ACC112 (cell line): ENCODE measurements at regions not wholly inside any gene's neighbourhood (a gene's known extent, or its start where the extent isn't known, plus 50 kb on each side); places are given as distances from the start of the nearest gene placed in this dataset.
"Not testable (repeated sequence)": the region's sequence is repeated elsewhere in the genome, so short reads cannot be mapped to it uniquely, and the experiment has no call there.

ENCODE experiments used
- H2AFZ ChIP-seq: fragments of 200-600 bp; sonication (generic); one replicate; pipeline ENCODE4 v1.6.0; 2017; ENCODE audit warnings: antibody characterized with exemption, low read length; ENCODE audit not compliant: unreplicated experiment
- H3K27ac ChIP-seq: fragments of 200-600 bp; sonication (generic); 2 replicates; pipeline ENCODE4 v1.5.1; 2014; ENCODE audit warnings: low read depth, mild to moderate bottlenecking, antibody characterized with exemption, low read length, moderate library complexity
- H3K27me3 ChIP-seq: fragments of 200-600 bp; sonication (generic); 2 replicates; pipeline ENCODE4 v1.6.1; 2014; ENCODE audit warnings: mild to moderate bottlenecking, antibody characterized with exemption, low read length, moderate library complexity, mixed read lengths; ENCODE audit not compliant: insufficient read depth
- H3K36me3 ChIP-seq: fragments of 200-600 bp; sonication (generic); 2 replicates; pipeline ENCODE4 v1.6.1; 2016; ENCODE audit warnings: mild to moderate bottlenecking, antibody characterized with exemption, low read length, moderate library complexity, mixed read lengths; ENCODE audit not compliant: insufficient read depth
- H3K4me1 ChIP-seq: fragments of 200-600 bp; sonication (generic); one replicate; pipeline ENCODE4 v1.6.1; 2016; ENCODE audit warnings: low read length, mixed read lengths; ENCODE audit not compliant: insufficient read depth, unreplicated experiment, control insufficient read depth
- H3K4me3 ChIP-seq: fragments of 200-600 bp; sonication (generic); 2 replicates; pipeline ENCODE4 v1.5.1; 2014; ENCODE audit warnings: mild to moderate bottlenecking, low read depth, low read length
- H3K79me2 ChIP-seq: fragments of 200-600 bp; sonication (generic); one replicate; pipeline ENCODE4 v1.6.0; 2016; ENCODE audit warnings: low read length; ENCODE audit not compliant: control insufficient read depth, unreplicated experiment, insufficient read depth

- H3K4me3 ChIP-seq: no peak overlapping the region
- no peaks in the 10 kb centered on the region for H3K79me2 ChIP-seq
- no peaks in the 10 kb centered on the region for H3K27me3 ChIP-seq
- no peak overlapping the region for H2AFZ ChIP-seq
- H3K4me1 ChIP-seq: peaks cover 18% of the 10 kb centered on the region
- no peaks in the 10 kb centered on the region for H3K36me3 ChIP-seq
- H3K27ac ChIP-seq: no peak overlapping the region
Observed at GRCh38 chr5:163916376-163916775, 411.0 kb downstream of the MAT2B start.

GRCh38 chr5:163916861-163917260, 411.4 kb downstream of the MAT2B start:
- H2AFZ ChIP-seq: no peak overlapping the region
- peaks cover 18% of the 10 kb centered on the region for H3K4me1 ChIP-seq
- no peaks in the 10 kb centered on the region for H3K36me3 ChIP-seq
- no peaks in the 10 kb centered on the region for H3K79me2 ChIP-seq
- H3K27me3 ChIP-seq: no peaks in the 10 kb centered on the region
- H3K4me3 ChIP-seq: no peak overlapping the region
- H3K27ac ChIP-seq: no peak overlapping the region

GRCh38 chr5:163917747-163918146, 412.3 kb downstream of the MAT2B start:
- Histone ChIP-seq H3K79me2 (no peaks in the 10 kb centered on the region), H2AFZ (no peak overlapping the region), H3K4me3 (no peak overlapping the region), H3K27me3 (no peaks in the 10 kb centered on the region), H3K36me3 (no peaks in the 10 kb centered on the region), H3K27ac (no peak overlapping the region), H3K4me1 (peaks cover 18% of the 10 kb centered on the region)

GRCh38 chr5:163934990-163935389, 429.6 kb downstream of the MAT2B start:
- not testable (repeated sequence) for H3K4me1 ChIP-seq, H3K79me2 ChIP-seq, H3K27ac ChIP-seq, H3K27me3 ChIP-seq, H3K36me3 ChIP-seq, H3K4me3 ChIP-seq, H2AFZ ChIP-seq

- Histone ChIP-seq H3K4me1 (no peaks in the 10 kb centered on the region), H3K27me3 (no peaks in the 10 kb centered on the region), H3K79me2 (no peaks in the 10 kb centered on the region), H2AFZ (no peak overlapping the region), H3K36me3 (no peaks in the 10 kb centered on the region), H3K27ac (no peak overlapping the region), H3K4me3 (no peak overlapping the region)
Observed at GRCh38 chr5:163938595-163938994, 433.2 kb downstream of the MAT2B start.

GRCh38 chr5:163941079-163941478, 435.7 kb downstream of the MAT2B start:
- Histone ChIP-seq H2AFZ (no peak overlapping the region), H3K27me3 (no peaks in the 10 kb centered on the region), H3K4me3 (no peak overlapping the region), H3K36me3 (no peaks in the 10 kb centered on the region), H3K79me2 (no peaks in the 10 kb centered on the region), H3K27ac (no peak overlapping the region), H3K4me1 (no peaks in the 10 kb centered on the region)

GRCh38 chr5:163943546-163943945, 438.1 kb downstream of the MAT2B start:
- Histone ChIP-seq H3K27me3 (no peaks in the 10 kb centered on the region), H3K27ac (no peak overlapping the region), H3K4me1 (no peaks in the 10 kb centered on the region), H3K79me2 (no peaks in the 10 kb centered on the region), H3K4me3 (no peak overlapping the region), H2AFZ (no peak overlapping the region), H3K36me3 (no peaks in the 10 kb centered on the region)

GRCh38 chr5:163944738-163945137, 439.3 kb downstream of the MAT2B start:
- Histone ChIP-seq H3K4me3 (no peak overlapping the region), H3K27me3 (no peaks in the 10 kb centered on the region), H3K36me3 (no peaks in the 10 kb centered on the region), H3K4me1 (no peaks in the 10 kb centered on the region), H3K79me2 (no peaks in the 10 kb centered on the region), H3K27ac (no peak overlapping the region), H2AFZ (peak overlapping the region; percentile 7)

- H3K36me3 ChIP-seq: no peaks in the 10 kb centered on the region
- H3K4me3 ChIP-seq: no peak overlapping the region
- H3K27me3 ChIP-seq: no peaks in the 10 kb centered on the region
- H2AFZ ChIP-seq: no peak overlapping the region
- no peaks in the 10 kb centered on the region for H3K79me2 ChIP-seq
- H3K4me1 ChIP-seq: no peaks in the 10 kb centered on the region
- H3K27ac ChIP-seq: no peak overlapping the region
Observed at GRCh38 chr5:163947848-163948666, 442.6 kb downstream of the MAT2B start.

GRCh38 chr5:163950248-163950647, 444.8 kb downstream of the MAT2B start:
- H3K27me3 ChIP-seq: no peaks in the 10 kb centered on the region
- no peaks in the 10 kb centered on the region for H3K36me3 ChIP-seq
- H3K27ac ChIP-seq: no peak overlapping the region
- no peak overlapping the region for H3K4me3 ChIP-seq
- no peaks in the 10 kb centered on the region for H3K79me2 ChIP-seq
- H2AFZ ChIP-seq: no peak overlapping the region
- H3K4me1 ChIP-seq: no peaks in the 10 kb centered on the region

- Histone ChIP-seq H3K36me3 (no peaks in the 10 kb centered on the region), H3K4me1 (no peaks in the 10 kb centered on the region), H3K79me2 (no peaks in the 10 kb centered on the region), H3K4me3 (no peak overlapping the region), H2AFZ (no peak overlapping the region), H3K27me3 (no peaks in the 10 kb centered on the region), H3K27ac (no peak overlapping the region)
Observed at GRCh38 chr5:163951069-163951468, 445.6 kb downstream of the MAT2B start.
